OCI-LY7 (cell line): ENCODE measurements at regions not wholly inside any gene's neighbourhood (a gene's known extent, or its start where the extent isn't known, plus 50 kb on each side); places are given as distances from the start of the nearest gene placed in this dataset.

Experiments used
- BruUV-seq: library from RNA; stranded (reverse); fragments of 400-500 nt; replicated peaks from 2 replicates; lab custom pipeline; 2021; lab: Mats Ljungman, UMichigan
- CTCF ChIA-PET: fragments of 300-600 bp; sonication (Branson Sonifier 250); formaldehyde crosslinking; loops from one replicate; lab custom pipeline; 2022; ENCODE audit warnings: antibody characterized with exemption; ENCODE audit not compliant: unreplicated experiment; lab: Charles Lee
- POLR2A ChIA-PET: fragments of 300-600 bp; sonication (Branson Sonifier 250); formaldehyde crosslinking; loops from one replicate; lab custom pipeline; 2022; ENCODE audit warnings: antibody characterized with exemption; lab: Charles Lee
- DNase-seq: peaks from one replicate; pipeline ENCODE4 v3.0.0-alpha.2; 2015; ENCODE audit warnings: low spot score
- H2AFZ ChIP-seq: fragments of 200-600 bp; sonication (generic), shearing (Covaris generic); 2 replicates; pipeline ENCODE4 v1.6.1; 2014; ENCODE audit warnings: mild to moderate bottlenecking, antibody characterized with exemption, low read length, moderate library complexity
- H3K27ac ChIP-seq: fragments of 200-600 bp; sonication (generic); 2 replicates; pipeline ENCODE4 v1.5.1; 2014; ENCODE audit warnings: mixed run types, low read depth, mild to moderate bottlenecking, moderate library complexity, low read length, inconsistent platforms; ENCODE audit not compliant: poor library complexity, severe bottlenecking
- H3K36me3 ChIP-seq: fragments of 200-600 bp; sonication (generic); 2 replicates; pipeline ENCODE4 v1.6.1; 2014; ENCODE audit warnings: mild to moderate bottlenecking, antibody characterized with exemption, low read length, moderate library complexity, mixed read lengths; ENCODE audit not compliant: insufficient read depth
- H3K4me1 ChIP-seq: fragments of 200-600 bp; sonication (generic); 2 replicates; pipeline ENCODE4 v1.5.1; 2014; ENCODE audit warnings: mild to moderate bottlenecking, low read length; ENCODE audit not compliant: insufficient read depth, poor library complexity, severe bottlenecking
- H3K4me2 ChIP-seq: fragments of 200-600 bp; sonication (generic); 2 replicates; pipeline ENCODE4 v1.6.1; 2014; ENCODE audit warnings: mild to moderate bottlenecking, low read length
- H3K4me3 ChIP-seq: fragments of 200-600 bp; sonication (generic); 2 replicates; pipeline ENCODE4 v1.5.1; 2014; ENCODE audit warnings: mild to moderate bottlenecking, low read depth, low read length; ENCODE audit not compliant: poor library complexity, severe bottlenecking
- H3K79me2 ChIP-seq: fragments of 200-600 bp; sonication (generic); 2 replicates; pipeline ENCODE4 v1.6.1; 2016; ENCODE audit warnings: low read depth, mild to moderate bottlenecking, low read length, moderate library complexity, mixed read lengths; ENCODE audit not compliant: insufficient read depth
- H3K9me2 ChIP-seq: fragments of 200-600 bp; sonication (generic); 2 replicates; pipeline ENCODE4 v1.6.1; 2016; ENCODE audit warnings: mild to moderate bottlenecking, low read length, mixed read lengths; ENCODE audit not compliant: insufficient read depth
- H3K9me3 ChIP-seq: fragments of 200-600 bp; sonication (generic); 2 replicates; pipeline ENCODE4 v1.6.1; 2014; ENCODE audit warnings: mild to moderate bottlenecking, mixed run types, low read length, mixed read lengths
- H4K20me1 ChIP-seq: fragments of 200-600 bp; sonication (generic); 2 replicates; pipeline ENCODE4 v1.6.1; 2014; ENCODE audit warnings: mild to moderate bottlenecking, antibody characterized with exemption, low read length, moderate library complexity, mixed read lengths; ENCODE audit not compliant: insufficient read depth
- EZH2phosphoT487 ChIP-seq: fragments of 200-600 bp; sonication (generic); IDR thresholded peaks from 2 replicates; pipeline ENCODE4 v1.6.1; 2018; ENCODE audit warnings: low read depth, borderline replicate concordance, mild to moderate bottlenecking, mixed run types, antibody characterized with exemption, low read length, moderate library complexity, mixed read lengths
- intact Hi-C: fragments of 100-400 bp; cut with micrococcal nuclease; formaldehyde crosslinking; loops from one replicate; pipeline ENCODE4 v1.10.0; 2022; ENCODE audit not compliant: unreplicated experiment
- TF ChIP-seq, protein P1 (sequence below): fragments of 200-600 bp; sonication (generic); conservative IDR thresholded peaks from 2 replicates; pipeline ENCODE4 v1.5.1; 2014; ENCODE audit warnings: mild to moderate bottlenecking, antibody characterized with exemption, low read length, moderate library complexity, mixed read lengths

GRCh38 chr7:8314566-8314965 lies 52.6 kb upstream of the ICA1 start:
- ChIA-PET CTCF (no interaction called here), POLR2A (interaction anchor here (0.6 kb wide), 1 partner anchor 1050 kb away, joined by 3 read pairs; no protein-coding TSS in a partner anchor)
- Histone ChIP-seq H3K79me2 (no peaks in the 10 kb centered on the region), H3K4me1 (no peaks in the 10 kb centered on the region), H3K9me2 (no peaks in the 10 kb centered on the region), H3K4me2 (no peak overlapping the region), H3K9me3 (0 out of 2 replicates have a peak, but pooled peaks cover 11% of the 10 kb centered on the region), H3K4me3 (no peak overlapping the region), H3K27ac (no peak overlapping the region), H3K36me3 (no peaks in the 10 kb centered on the region), H4K20me1 (no peaks in the 10 kb centered on the region), H2AFZ (no peak overlapping the region)
- TF ChIP-seq EZH2phosphoT487 = no peak
- TF ChIP-seq, protein P1, sequence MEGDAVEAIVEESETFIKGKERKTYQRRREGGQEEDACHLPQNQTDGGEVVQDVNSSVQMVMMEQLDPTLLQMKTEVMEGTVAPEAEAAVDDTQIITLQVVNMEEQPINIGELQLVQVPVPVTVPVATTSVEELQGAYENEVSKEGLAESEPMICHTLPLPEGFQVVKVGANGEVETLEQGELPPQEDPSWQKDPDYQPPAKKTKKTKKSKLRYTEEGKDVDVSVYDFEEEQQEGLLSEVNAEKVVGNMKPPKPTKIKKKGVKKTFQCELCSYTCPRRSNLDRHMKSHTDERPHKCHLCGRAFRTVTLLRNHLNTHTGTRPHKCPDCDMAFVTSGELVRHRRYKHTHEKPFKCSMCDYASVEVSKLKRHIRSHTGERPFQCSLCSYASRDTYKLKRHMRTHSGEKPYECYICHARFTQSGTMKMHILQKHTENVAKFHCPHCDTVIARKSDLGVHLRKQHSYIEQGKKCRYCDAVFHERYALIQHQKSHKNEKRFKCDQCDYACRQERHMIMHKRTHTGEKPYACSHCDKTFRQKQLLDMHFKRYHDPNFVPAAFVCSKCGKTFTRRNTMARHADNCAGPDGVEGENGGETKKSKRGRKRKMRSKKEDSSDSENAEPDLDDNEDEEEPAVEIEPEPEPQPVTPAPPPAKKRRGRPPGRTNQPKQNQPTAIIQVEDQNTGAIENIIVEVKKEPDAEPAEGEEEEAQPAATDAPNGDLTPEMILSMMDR = no peak
- intact Hi-C loops = no loop called here
- no peak for DNase-seq
- BruUV-seq = no TSS peak

GRCh38 chr7:8319115-8319514 lies 57.1 kb upstream of the ICA1 start:
- Histone ChIP-seq H3K4me3 (no peak overlapping the region), H3K4me1 (no peaks in the 10 kb centered on the region), H3K9me2 (no peaks in the 10 kb centered on the region), H4K20me1 (no peaks in the 10 kb centered on the region), H3K9me3 (no peaks in the 10 kb centered on the region), H3K36me3 (no peaks in the 10 kb centered on the region), H3K27ac (no peak overlapping the region), H2AFZ (no peak overlapping the region), H3K79me2 (no peaks in the 10 kb centered on the region), H3K4me2 (no peak overlapping the region)
- POLR2A ChIA-PET = interaction anchor here (0.8 kb wide), 1 partner anchor 71 kb away, joined by 3 read pairs; no protein-coding TSS in a partner anchor
- intact Hi-C loops = no loop called here
- BruUV-seq = no TSS peak
- CTCF ChIA-PET = no interaction called here
- no peak for TF ChIP-seq EZH2phosphoT487
- TF ChIP-seq, protein P1 = no peak
- no peak for DNase-seq

DNA sequence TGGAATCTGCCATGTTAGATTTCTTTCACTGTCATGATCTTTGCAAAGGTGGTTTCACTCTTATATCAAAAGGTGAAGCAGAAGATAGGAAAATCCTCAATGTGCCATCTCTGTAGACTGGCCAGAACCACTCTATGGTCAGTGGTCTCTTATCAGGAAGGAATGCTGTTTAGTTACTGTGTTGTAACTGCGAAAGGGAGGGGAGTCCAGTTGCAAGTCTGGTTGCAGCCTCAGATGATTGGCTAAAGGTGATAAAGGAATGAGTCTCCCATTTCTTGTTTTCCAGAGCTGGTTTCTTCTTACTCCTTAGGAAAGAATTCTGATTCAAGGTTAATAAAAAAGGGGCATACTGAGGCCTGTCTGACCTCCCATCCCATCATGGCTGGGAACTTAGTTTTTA lies 58.2 kb upstream of the ICA1 start:
- no peaks in the 10 kb centered on the region for H3K36me3 ChIP-seq
- H3K79me2 ChIP-seq = no peaks in the 10 kb centered on the region
- H3K9me3 ChIP-seq = no peaks in the 10 kb centered on the region
- no peak overlapping the region for H3K4me2 ChIP-seq
- no peak overlapping the region for H3K27ac ChIP-seq
- TF ChIP-seq, protein P1 = no peak
- no peak for TF ChIP-seq EZH2phosphoT487
- BruUV-seq = no TSS peak
- no peak overlapping the region for H3K4me3 ChIP-seq
- ChIA-PET CTCF (no interaction called here), POLR2A (interaction anchor here (0.6 kb wide), 1 partner anchor 945 kb away, joined by 3 read pairs; no protein-coding TSS in a partner anchor)
- intact Hi-C loops = no loop called here
- H3K9me2 ChIP-seq = no peaks in the 10 kb centered on the region
- no peaks in the 10 kb centered on the region for H3K4me1 ChIP-seq
- no peak for DNase-seq
- H2AFZ ChIP-seq = no peak overlapping the region
- no peaks in the 10 kb centered on the region for H4K20me1 ChIP-seq
